ENCODE measurements at regions not wholly inside any gene's neighbourhood (a gene's known extent, or its start where the extent isn't known, plus 50 kb on each side); places are given as distances from the start of the nearest gene placed in this dataset.

- intact Hi-C loops (cut with DNase I) = loop anchor here (2.0 kb wide), 1 partner anchor 73 kb away; no protein-coding TSS in a partner anchor
- no peak for DNase-seq (ENCODE audit: low spot score)
These were observed 49.8 kb upstream of the LMO2 start for GRCh38 chr11:33941637-33942160.

Measured in cardiac septum (tissue), 1 donor.